GM21381 (cell line): ENCODE measurements at regions not wholly inside any gene's neighbourhood (a gene's known extent, or its start where the extent isn't known, plus 50 kb on each side); places are given as distances from the start of the nearest gene placed in this dataset.
"Not testable (repeated sequence)": the region's sequence is repeated elsewhere in the genome, so short reads cannot be mapped to it uniquely, and the experiment has no call there.

ENCODE experiments used
- ATAC-seq: cut with Tn5 transposase; IDR thresholded peaks from one replicate; pipeline ENCODE4 v1.9.1; 2021; ENCODE audit warnings: mild to moderate bottlenecking, moderate library complexity; ENCODE audit not compliant: unreplicated experiment

DNA sequence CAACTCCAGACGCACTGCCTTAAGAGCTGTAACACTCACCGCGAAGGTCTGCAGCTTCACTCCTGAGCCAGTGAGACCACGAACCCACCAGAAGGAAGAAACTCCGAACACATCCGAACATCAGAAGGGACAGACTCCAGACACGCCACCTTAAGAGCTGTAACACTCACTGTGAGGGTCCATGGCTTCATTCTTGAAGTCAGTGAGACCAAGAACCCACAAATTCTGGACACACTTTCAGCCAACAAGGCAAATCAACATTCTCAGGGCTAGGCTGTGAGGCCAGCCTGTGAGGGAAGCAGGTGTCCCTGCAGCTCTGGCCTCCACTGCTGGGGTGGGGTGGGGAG, 275.3 kb downstream of the ADGRD1 start:
- ATAC-seq = not testable (repeated sequence)

DNA sequence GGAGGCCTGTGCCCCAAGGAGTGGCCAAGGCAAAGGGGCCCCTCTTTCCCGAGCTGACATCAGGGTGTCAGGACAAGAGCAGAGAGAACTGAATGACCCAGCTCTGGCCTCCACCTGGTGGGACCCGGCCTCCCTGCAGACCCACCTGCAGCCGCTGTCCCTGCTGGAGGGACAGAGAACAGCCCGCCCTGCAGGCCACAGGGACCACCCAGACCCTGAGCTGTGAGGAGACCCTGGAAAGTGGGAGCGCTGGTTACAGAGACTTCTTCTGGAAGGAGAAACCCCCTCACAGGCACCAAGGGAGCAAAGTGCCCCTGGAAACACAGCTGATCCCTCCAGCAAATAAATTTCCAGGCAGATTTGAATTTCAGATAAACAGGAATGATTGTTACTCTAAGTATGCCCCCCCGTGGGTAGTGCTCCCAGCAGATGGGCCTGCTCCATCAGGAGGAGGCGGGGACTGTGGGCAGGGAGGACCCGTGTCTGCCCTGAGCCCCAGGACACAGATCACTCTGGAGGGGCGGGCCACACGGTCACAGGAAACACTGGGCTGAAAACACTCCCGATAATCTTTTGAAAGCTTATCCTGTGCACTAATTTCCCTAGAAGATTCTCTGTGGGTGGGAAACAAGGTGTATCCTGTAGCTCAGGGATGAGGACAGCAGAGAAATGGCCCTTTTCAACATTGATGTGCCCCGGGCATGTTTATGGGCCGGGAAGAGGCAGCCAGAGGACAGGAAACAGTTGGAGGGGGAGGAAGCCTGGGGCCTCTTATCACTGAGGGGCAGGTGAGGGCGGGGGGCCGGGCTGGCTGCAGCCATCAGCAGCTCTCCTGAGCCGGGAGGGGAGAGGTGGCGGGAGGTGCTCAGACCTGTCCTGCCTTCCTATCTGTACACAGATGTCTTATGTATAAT, 276.0 kb downstream of the ADGRD1 start:
- ATAC-seq = no peak

DNA sequence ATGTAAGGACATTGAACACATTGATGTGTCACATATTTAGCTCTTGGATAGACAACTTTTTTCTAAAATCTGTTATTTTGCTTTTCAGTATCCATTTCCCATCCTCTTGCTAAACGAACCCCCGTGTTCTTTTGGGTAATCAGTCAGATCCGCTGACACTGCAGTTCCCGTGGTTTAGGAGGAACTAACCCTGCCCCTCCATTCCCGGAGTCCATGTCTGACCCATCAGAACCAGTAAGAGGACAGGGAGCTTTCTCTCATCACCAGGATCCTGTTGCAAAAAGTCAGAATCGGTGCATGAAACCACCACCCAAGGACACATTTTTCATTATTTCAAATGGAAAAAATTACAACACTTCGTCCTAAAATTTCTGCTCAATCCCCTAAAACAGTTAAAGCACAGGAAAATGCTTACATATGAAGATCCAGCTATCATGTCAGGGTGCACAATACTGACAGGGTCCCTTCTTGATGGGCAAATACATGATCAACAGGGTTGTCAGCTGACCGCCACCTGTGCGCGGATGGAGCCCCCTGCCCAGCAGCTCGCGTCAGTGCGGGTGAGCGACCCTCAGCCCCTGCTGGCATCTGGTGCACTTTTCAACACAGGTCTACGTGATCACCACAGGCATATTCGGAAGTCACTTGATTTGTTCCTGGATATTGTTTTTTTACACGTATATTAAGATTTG, 276.8 kb downstream of the ADGRD1 start:
- ATAC-seq = no peak

DNA sequence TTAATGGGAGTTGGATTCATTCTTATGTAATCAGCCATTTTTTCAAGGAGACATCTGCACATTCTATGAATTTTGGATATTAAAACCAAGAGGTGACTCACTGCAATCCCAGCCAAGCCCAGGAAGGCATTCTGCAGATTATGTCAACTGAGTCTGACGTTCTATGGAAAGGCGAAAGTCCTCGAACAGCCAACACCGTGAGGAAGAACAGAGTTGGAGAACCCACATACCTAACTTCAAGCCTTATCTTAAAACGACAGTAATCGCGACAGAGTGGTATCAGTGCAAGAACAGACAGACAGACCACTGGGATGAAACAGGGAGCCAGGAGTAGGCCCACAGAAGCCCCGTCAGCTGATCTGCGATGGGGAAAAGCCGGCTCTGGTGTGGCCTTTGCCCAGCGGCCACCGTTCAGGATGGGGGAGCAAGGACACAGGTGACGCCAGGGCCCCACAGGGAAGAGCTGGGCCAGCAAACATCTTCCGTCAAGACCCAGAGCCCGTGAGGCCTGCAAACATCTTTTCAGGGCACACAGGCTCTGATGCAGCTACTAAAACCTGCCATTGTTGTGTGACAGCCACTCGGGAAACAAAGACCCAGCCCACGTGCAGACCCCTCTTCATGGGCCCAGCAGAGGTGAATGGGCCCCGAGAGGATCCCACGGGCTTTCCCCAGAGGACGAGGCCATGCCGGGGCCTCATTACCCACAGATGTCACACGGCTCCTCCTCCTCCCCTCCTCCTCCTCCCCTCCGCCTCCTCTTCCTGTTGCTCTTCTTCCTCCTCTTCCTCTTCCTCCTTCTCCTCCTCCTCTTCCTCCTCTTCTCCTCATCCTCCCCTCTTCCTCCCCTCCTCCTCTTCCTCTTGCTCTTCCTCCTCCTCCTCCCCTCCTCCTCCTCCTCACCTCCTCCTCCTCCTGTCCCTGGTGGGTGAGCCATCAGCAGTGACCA, 277.6 kb downstream of the ADGRD1 start:
- no peak for ATAC-seq

DNA sequence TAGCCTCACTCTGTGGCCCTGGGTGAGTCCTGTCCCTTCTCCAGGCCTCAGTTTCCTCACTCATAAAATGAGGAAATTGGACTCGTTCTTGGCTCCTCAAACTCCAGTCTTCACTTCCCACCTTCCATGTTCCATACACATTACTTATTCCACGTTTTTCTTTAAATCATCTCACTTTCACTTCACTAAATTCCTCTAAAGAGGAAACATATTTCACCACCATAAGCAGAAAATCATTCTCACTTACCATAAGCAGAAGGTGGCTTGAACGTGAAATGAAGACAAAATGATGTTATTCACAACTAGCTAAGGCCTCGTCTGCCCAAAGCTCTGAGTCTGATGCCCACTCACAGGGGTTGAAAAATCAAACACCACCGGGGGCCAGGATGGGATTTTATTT, 278.3 kb downstream of the ADGRD1 start:
- ATAC-seq = no peak

DNA sequence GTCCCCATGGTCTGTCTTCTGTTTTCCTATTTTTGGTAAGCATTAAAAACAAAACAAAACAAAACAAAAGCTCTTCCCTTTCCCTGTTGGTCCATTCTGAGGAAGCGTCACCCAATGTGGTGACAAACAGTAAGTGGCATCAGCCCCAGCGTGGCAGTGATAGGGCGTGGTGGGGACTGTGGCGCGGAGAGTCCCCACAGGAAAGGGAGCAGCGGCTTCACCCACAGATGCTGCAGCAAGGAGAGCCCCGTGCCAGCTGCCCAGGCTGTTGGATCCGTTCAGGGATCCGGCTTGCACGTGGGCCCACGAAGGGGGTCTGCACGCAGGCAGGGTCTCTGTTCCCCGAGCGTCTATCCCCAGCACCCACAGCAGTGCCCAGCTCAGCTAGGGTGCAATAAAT, 279.2 kb downstream of the ADGRD1 start:
- not testable (repeated sequence) for ATAC-seq

DNA sequence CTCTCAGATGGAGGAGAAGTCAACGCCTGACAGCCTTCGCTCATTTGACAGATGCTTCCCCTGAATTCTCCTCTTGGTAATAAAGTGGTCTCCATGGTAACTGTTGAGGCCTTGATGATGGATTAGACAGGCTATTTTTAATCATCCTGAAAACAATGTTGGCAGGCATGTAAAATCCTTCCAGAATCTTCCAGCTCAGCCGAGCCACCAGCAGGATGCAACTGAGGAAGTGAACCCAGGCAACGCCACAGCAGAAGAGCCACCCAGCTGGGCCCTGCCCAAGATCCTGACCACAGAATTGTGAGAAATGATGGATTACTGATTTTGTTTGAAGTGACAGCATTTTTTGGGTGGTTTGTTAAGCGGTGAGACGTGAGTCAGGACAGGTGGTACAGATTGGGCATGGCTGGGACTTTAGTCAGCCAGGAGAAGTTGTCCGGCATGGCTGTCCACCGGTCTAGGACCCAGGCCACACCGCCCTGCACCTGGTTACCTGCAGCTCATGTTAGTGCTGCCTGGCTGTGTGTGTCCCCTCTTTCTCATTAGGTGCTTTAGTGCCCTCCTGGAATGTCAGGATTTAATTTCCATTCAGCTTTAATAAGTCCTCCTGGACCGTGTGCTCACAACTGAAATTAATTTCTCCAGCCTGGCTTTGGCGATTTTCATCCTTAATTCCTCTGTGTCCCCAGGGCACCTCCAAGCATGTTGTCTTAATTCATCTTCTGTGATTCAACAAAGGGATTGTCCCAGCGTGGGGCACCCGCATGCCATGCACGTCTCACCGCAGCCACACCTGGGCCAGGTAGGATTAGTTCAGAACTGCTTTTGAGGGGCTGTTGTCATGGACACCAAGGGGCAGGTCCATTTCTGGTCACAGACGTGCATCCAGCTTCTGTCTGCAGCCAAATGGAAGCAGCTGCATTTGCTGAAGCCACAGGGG, 280.4 kb downstream of the ADGRD1 start:
- ATAC-seq = not testable (repeated sequence)

DNA sequence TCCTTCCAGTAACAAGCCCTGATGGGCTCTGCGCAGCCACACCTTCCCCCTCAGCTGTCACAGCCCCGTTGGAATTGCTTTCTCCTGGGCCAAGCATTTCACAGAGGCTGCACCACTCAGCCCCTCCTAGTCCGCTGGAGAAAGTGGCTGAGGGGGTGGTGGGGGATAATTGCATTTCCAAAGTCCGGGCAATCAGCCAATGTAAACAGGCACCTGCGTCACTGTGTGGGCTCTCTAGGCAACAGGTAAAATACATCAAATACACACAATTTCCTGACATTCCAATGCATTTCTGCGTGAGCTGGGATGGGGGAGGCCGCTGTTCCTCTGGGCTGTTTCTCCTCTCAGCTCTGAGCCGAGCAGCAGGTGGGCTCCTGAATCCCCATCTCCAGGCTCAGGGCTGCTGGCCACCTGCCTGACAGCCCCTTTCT, 281.1 kb downstream of the ADGRD1 start:
- not testable (repeated sequence) for ATAC-seq

DNA sequence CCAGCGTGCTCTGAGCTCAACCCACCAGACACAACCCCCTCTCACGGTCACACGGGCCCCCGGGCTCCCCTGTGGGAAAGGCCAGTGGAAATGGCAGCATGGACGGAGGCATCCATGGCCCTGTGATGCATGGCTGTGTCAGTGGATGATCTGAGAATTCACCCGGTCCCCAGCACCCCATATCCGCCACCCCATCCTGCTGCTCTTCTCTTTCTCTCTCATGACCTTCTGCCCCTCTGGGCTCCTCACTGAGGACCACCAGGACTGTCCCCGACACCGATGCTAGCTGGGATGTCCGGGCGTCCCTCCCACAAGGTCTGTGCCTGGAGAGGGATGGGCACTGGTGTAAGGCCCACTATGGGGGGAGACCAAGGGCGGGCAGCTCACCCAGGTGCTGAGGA, 282.2 kb downstream of the ADGRD1 start:
- no peak for ATAC-seq

DNA sequence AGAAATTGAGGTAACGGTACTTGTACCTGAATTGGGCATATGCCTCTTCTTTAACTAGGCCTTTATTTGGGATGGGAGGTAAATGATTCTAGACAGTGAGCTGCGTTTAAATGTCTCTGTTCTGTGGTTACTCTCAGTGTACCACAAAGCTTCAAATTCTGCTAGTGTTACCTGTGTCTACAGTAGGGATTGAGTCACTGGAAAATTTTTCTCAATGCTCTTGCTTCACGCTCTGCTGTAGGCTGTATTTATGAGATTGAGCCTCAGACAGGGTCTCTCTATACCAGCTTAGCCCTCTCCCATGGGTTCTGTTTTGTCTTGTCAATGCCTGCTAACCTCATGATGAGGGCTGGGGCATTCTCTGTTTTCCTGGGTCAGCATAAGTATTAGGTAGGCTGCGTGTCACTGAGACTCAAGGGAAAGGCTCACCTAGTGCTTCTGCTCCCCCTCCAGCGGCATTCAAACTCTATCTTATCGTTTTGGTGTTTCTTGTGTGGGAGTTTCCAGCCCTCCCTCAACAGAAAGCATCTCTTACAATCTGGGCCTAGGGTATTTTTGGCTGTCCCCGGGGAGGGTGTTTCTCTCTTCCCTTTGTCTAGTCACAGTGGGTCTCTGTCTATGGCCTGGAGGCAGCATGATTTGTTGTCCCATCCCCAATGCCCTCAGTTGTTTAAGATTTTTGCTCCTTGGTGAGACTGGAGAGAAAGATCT, 285.8 kb downstream of the ADGRD1 start:
- ATAC-seq = no peak

DNA sequence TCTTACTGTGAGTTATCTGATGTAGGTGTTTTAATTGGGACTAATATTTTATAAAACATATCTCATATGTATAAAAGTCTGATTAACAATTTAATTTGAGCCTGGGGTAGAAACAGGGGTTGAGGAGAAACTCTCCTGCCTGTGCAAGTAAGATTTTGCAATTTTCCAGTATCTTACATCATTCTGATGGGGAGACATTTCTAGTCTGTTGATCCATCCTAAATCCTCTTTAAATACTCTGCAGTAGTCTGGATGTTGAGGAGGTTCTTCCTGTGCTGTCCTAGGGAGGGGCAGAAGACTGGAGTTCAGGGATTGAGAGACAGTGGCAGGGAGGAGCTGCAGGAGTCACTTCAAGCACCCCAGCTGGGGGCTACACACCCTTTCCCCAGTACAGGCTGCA, 287.8 kb downstream of the ADGRD1 start:
- ATAC-seq = no peak

DNA sequence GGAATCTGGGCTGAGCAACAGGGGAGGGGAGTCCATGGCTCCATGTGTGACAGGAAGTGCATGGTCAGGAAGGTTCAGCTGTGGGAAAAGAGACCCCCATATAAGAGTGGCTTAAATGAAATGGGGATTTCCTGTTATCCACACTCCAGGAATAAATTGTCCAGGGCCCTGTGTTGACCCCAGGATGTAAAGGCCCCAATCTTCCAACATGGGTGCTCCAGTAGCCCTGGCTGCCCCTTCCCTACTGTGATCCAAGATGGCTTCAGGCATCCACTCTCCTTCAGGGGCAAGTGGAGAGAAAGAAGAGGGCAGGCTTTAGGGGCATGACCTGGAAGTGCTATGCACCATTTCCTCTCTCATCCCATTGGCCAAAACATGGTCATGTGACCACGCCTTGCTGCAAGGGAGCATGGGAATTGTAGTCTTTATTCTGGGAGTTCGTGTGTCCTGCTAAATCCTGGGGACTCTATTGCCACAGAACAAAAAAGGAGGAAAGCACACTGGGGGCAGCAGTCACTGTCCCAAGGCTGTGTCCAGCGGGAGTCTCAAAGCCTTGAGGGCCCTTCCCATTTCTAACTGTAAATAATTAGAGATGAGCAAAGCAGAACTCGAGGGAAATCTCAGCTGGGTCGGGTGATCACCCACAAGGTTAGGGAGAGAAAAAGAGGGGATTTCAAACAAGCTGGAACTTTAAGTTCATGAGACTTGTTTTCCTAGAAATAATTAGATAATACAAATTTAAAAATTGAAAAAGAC, 289.2 kb downstream of the ADGRD1 start:
- no peak for ATAC-seq

DNA sequence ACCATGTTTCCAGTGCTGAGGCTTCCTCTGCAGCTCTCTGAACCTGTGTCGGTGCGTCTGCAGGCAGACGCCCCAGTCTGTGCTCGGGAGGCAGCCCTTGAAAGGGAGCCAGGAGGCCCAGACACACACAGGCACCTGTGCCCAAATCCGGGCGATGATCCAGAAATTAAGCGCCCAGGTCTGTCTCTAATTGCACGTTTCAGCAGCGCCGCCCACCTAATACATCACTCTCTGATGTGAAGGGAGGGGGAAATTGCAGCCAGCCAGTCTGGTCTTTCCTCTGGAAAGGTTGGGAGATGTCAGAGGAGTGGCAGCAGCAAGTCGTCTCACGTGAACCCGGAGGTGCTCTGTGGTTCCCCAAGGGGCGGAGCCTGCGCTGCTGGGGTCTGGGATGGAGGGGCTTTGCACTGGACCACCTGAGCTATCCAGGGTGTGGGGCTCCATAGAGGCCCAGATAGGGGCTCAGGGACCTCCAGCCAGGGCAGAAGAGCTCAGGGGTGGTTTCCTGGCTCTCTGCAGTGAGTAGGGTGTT, 290.5 kb downstream of the ADGRD1 start:
- not testable (repeated sequence) for ATAC-seq

DNA sequence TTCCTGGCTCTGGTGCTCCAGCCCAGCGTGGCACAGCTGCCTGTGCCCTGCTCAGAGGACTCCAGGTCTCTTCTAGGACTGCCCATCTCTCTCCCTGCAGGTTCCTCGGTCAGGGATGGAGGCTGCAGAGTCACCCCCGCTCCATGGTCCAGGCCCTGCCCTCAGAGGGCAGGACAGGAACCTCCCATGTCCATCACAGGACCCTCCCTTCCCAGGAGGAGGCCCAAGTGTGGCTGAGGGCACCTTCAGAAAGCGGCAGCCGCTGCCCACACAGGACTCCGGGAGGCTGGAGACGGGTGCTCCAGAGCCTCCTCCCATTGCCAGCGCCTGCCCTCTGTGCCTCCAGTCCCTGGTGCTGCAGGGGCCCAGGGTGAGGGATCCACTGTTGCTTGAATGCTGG, 291.5 kb downstream of the ADGRD1 start:
- not testable (repeated sequence) for ATAC-seq

DNA sequence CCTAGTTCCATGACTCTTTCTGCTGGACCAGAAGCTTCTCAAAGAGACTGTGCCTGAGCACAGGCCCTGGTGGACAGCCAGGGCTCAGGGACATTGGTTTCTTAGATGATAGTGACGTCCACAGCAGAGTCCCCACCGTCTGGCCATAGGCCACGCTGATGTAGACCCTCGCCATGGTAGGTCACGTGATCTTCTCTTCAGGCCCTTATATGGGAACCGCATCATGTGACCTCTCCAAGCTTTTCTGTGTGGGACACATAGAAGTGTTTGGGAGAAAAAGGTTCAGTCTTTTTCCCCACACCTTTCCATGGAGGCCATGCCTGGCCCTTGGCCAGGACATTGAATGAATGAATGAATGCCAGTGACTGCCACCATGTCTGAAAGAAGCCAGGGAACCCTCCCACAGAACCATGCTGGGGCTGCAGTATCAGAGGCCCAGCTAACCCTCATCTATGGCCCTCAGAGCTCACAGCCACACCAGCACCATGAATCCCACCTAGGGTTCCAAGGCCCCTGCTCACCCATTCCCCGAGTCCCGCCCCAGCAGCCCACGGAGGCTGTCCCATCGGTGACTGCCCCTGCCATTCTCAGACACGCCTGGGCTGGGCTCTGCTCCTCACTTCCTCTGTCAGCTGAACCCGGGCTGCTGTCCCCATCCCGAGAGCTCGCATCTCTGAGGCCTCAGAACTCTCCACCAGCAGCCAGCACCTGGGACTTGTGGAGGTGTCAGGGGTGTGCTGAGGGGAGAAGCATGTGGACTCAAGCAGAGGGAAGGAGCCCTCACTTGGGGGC, 292.1 kb downstream of the ADGRD1 start:
- ATAC-seq = no peak

DNA sequence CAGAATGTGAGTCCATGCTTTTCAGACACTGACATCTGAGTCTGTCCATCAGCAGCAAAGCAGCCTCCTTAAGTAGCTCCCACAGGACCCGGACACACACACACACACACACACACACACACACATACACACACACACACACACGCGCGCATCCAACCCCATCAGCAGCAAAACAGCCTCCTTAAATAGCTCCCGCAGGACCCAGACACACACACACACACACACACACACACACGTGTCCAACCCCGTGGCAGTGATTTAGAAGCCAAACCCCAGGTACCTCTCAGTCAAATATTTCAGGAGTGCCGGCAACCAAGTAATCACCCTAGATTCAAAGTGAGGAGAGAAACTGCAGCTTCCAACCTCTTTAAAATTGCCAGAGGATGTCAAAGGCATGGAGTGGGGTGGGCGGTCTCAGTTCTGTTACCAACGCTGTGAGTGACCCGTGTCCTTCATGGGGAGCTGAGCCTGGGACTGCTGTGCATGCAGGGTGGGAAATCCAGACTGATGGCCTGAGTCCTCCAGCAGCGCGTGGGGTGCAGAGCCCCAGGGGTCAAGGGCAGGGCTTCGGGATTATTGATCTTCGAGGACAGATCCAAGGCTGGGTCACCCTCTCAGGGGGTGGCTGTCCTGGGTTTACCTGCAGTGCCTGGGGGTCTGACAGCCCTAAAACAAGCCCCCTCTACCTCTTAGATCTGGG, 293.5 kb downstream of the ADGRD1 start:
- ATAC-seq = not testable (repeated sequence)

DNA sequence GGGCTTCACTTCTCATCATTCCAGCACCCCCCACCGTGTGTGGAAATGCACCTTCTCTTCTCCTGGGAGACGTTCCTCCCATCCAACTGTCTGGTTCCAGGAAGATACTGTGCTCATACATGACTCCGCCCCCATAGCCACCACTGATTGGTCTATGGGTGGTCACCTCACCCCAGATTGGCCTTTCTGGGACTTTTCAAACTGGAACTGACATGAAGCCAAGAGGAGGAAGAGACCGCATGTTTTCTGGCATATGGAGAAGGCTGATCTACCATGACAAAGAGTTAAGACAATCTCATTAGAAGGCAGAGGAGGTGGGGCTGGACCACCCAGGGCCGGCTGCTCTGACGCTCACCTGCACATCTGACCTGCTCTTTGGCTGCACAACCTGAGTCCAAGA, 294.2 kb downstream of the ADGRD1 start:
- not testable (repeated sequence) for ATAC-seq
